ENCODE measurements at regions not wholly inside any gene's neighbourhood (a gene's known extent, or its start where the extent isn't known, plus 50 kb on each side); places are given as distances from the start of the nearest gene placed in this dataset.
"Not testable (repeated sequence)": the region's sequence is repeated elsewhere in the genome, so short reads cannot be mapped to it uniquely, and the experiment has no call there.

GRCh38 chr10:35819736-35820135, 177.6 kb upstream of the FZD8 start:
- ChIA-PET CTCF (no interaction called here), POLR2A (no interaction called here)
- DNase-seq (ENCODE audit: low read depth, low spot score) (no peak), FAIRE-seq (no peak)
- Histone ChIP-seq H3K9me3 (replicated peaks; ENCODE audit: control insufficient read depth, insufficient read depth, low read length) (no peaks in the 10 kb centered on the region), H3K36me3 (ENCODE audit: control insufficient read depth in 2 of 2, extremely low read depth in 1 of 2, insufficient read depth in 2 of 2, low read length in 2 of 2) (no peaks in the 10 kb centered on the region), H3K27me3 (ENCODE audit: control insufficient read depth in 2 of 2, insufficient read depth in 2 of 2, low read length in 2 of 2) (peaks cover 4 to 5% of the 10 kb centered on the region in 2 experiments), H3K9ac (replicated peaks; ENCODE audit: extremely low read depth, insufficient read depth, low read length) (no peak overlapping the region), H3K79me2 (ENCODE audit: control insufficient read depth, insufficient read depth, low read length) (no peaks in the 10 kb centered on the region), H2AFZ (ENCODE audit: low read depth, low read length) (no peak overlapping the region), H3K4me1 (ENCODE audit: control insufficient read depth, extremely low read depth, insufficient read depth, low read length) (no peaks in the 10 kb centered on the region), H4K20me1 (replicated peaks; ENCODE audit: control insufficient read depth, extremely low read depth, insufficient read depth, low read length) (no peaks in the 10 kb centered on the region), H3K4me2 (ENCODE audit: insufficient read depth, low read length) (no peak overlapping the region), H3K27ac (ENCODE audit: insufficient read depth, low read depth, low read length) (no peak overlapping the region), H3K4me3 (replicated peaks in 1 of 3; ENCODE audit: insufficient read depth in 1 of 3, low read depth in 1 of 3, low read length in 3 of 3) (no peak overlapping the region), H3K9me1 (replicated peaks; ENCODE audit: control insufficient read depth, extremely low read depth, insufficient read depth, low read length) (no peaks in the 10 kb centered on the region)
- intact Hi-C loops (cut with micrococcal nuclease) = no loop called here
- no TSS peak for BruUV-seq (replicated peaks)
- TF ChIP-seq POLR2AphosphoS5 (IDR thresholded peaks at IDR 0.05; ENCODE audit: insufficient read depth, low read depth, low read length) (no peak), POLR2A (IDR thresholded peaks at IDR 0.05; ENCODE audit: low read depth, low read length) (no peak), MYC (IDR thresholded peaks at IDR 0.05; ENCODE audit: low read depth, low read length) (no peak), EZH2 (IDR thresholded peaks at IDR 0.05; ENCODE audit: borderline replicate concordance, low read depth, low read length, severe bottlenecking) (no peak)
- dilution Hi-C loops (cut with MboI; ENCODE audit: extremely low pct_ligation_motif_present, low sequenced_read_pairs) = no loop called here

- POLR2A ChIA-PET = no interaction called here
- Histone ChIP-seq H3K4me1 (ENCODE audit: control insufficient read depth, extremely low read depth, insufficient read depth, low read length) (no peaks in the 10 kb centered on the region), H3K4me3 (replicated peaks in 1 of 3; ENCODE audit: insufficient read depth in 1 of 3, low read depth in 1 of 3, low read length in 3 of 3) (no peak overlapping the region), H3K79me2 (ENCODE audit: control insufficient read depth, insufficient read depth, low read length) (no peaks in the 10 kb centered on the region), H2AFZ (ENCODE audit: low read depth, low read length) (no peak overlapping the region), H3K4me2 (ENCODE audit: insufficient read depth, low read length) (no peak overlapping the region), H3K9ac (replicated peaks; ENCODE audit: extremely low read depth, insufficient read depth, low read length) (no peak overlapping the region), H3K36me3 (ENCODE audit: control insufficient read depth in 2 of 2, extremely low read depth in 1 of 2, insufficient read depth in 2 of 2, low read length in 2 of 2) (no peaks in the 10 kb centered on the region), H3K9me3 (replicated peaks; ENCODE audit: control insufficient read depth, insufficient read depth, low read length) (no peaks in the 10 kb centered on the region), H3K9me1 (replicated peaks; ENCODE audit: control insufficient read depth, extremely low read depth, insufficient read depth, low read length) (no peaks in the 10 kb centered on the region), H4K20me1 (replicated peaks; ENCODE audit: control insufficient read depth, extremely low read depth, insufficient read depth, low read length) (no peaks in the 10 kb centered on the region), H3K27ac (ENCODE audit: insufficient read depth, low read depth, low read length) (no peak overlapping the region), H3K27me3 (ENCODE audit: control insufficient read depth in 2 of 2, insufficient read depth in 2 of 2, low read length in 2 of 2) (peaks cover 4 to 5% of the 10 kb centered on the region in 2 experiments)
- dilution Hi-C loops (cut with MboI; ENCODE audit: extremely low pct_ligation_motif_present, low sequenced_read_pairs) = no loop called here
- FAIRE-seq (no peak), DNase-seq (ENCODE audit: low read depth, low spot score) (no peak)
- CTCF ChIA-PET = no interaction called here
- intact Hi-C loops (cut with micrococcal nuclease) = no loop called here
- TF ChIP-seq POLR2A (IDR thresholded peaks at IDR 0.05; ENCODE audit: low read depth, low read length) (no peak), GATA2 (IDR thresholded peaks at IDR 0.05; ENCODE audit: insufficient read depth, insufficient read length, low read depth, low read length) (no peak), CTCF (IDR thresholded peaks at IDR 0.05; ENCODE audit: extremely low read depth in 1 of 2, insufficient read depth in 1 of 2, low read depth in 1 of 2, low read length in 2 of 2) (no peak), POLR2AphosphoS5 (IDR thresholded peaks at IDR 0.05; ENCODE audit: insufficient read depth, low read depth, low read length) (no peak), FOS (IDR thresholded peaks at IDR 0.05; ENCODE audit: borderline replicate concordance, insufficient read depth, low read length) (no peak), EZH2 (IDR thresholded peaks at IDR 0.05; ENCODE audit: borderline replicate concordance, low read depth, low read length, severe bottlenecking) (no peak), MAX (IDR thresholded peaks at IDR 0.05; ENCODE audit: insufficient read depth, insufficient read length) (no peak), JUN (IDR thresholded peaks at IDR 0.05; ENCODE audit: borderline replicate concordance, insufficient read depth, insufficient read length, low read depth) (no peak), MYC (IDR thresholded peaks at IDR 0.05; ENCODE audit: low read depth, low read length) (no peak)
- BruUV-seq (replicated peaks) = no TSS peak
These were observed 176.9 kb upstream of the FZD8 start for GRCh38 chr10:35819011-35819410.

- H3K27ac ChIP-seq (ENCODE audit: insufficient read depth, low read depth, low read length); CTCF ChIA-PET; H3K36me3 ChIP-seq (ENCODE audit: control insufficient read depth in 2 of 2, extremely low read depth in 1 of 2, insufficient read depth in 2 of 2, low read length in 2 of 2); H3K4me3 ChIP-seq (replicated peaks in 1 of 3; ENCODE audit: insufficient read depth in 1 of 3, low read depth in 1 of 3, low read length in 3 of 3); H3K9me3 ChIP-seq (replicated peaks; ENCODE audit: control insufficient read depth, insufficient read depth, low read length); POLR2A ChIA-PET; H3K4me2 ChIP-seq (ENCODE audit: insufficient read depth, low read length); H4K20me1 ChIP-seq (replicated peaks; ENCODE audit: control insufficient read depth, extremely low read depth, insufficient read depth, low read length); H3K27me3 ChIP-seq (ENCODE audit: control insufficient read depth in 2 of 2, insufficient read depth in 2 of 2, low read length in 2 of 2); dilution Hi-C loops (cut with MboI; ENCODE audit: extremely low pct_ligation_motif_present, low sequenced_read_pairs); H3K79me2 ChIP-seq (ENCODE audit: control insufficient read depth, insufficient read depth, low read length); H3K9ac ChIP-seq (replicated peaks; ENCODE audit: extremely low read depth, insufficient read depth, low read length); H3K4me1 ChIP-seq (ENCODE audit: control insufficient read depth, extremely low read depth, insufficient read depth, low read length); intact Hi-C loops (cut with micrococcal nuclease); FAIRE-seq; H3K9me1 ChIP-seq (replicated peaks; ENCODE audit: control insufficient read depth, extremely low read depth, insufficient read depth, low read length); H2AFZ ChIP-seq (ENCODE audit: low read depth, low read length); DNase-seq (ENCODE audit: low read depth, low spot score); BruUV-seq (replicated peaks): not testable (repeated sequence)
These were observed 175.0 kb upstream of the FZD8 start for GRCh38 chr10:35817109-35817508.

Measured in endothelial cell of umbilical vein (primary cell).